ENCODE measurements at regions not wholly inside any gene's neighbourhood (a gene's known extent, or its start where the extent isn't known, plus 50 kb on each side); places are given as distances from the start of the nearest gene placed in this dataset.

DNA sequence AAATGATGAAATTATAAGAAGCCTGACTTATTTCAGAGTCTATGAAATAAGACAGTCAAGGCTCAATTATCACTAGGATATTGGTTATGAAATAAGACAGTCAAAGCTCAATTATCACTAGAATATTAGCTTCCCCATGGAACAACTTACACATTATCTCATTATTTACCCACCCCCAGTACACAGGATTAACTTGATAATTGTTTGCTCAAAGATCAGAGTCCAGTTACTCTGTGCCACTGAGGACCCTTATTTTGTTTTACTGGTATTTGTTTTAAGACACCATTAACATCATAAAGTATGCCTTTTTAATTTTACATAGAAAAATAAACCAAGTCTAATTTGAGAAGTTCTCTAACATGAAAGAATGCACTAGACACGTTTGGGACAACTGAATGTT is 225.4 kb downstream of the SI start:
- Histone ChIP-seq H3K9ac (ENCODE audit: insufficient read depth, low read length) (no peak overlapping the region), H2AFZ (ENCODE audit: low read length) (no peak overlapping the region), H3K4me2 (ENCODE audit: extremely low read depth, insufficient read depth, low read length) (no peak overlapping the region), H4K20me1 (ENCODE audit: control insufficient read depth, extremely low read depth, insufficient read depth, low read length) (no peaks in the 10 kb centered on the region), H3K27ac (ENCODE audit: insufficient read depth, low read length) (no peak overlapping the region), H3K79me2 (ENCODE audit: control insufficient read depth, insufficient read depth, low read length) (no peaks in the 10 kb centered on the region), H3K4me1 (ENCODE audit: control insufficient read depth, extremely low read depth, insufficient read depth, low read length) (no peaks in the 10 kb centered on the region), H3K4me3 (replicated peaks in 1 of 4; ENCODE audit: control extremely low read depth in 1 of 4, insufficient read depth in 1 of 4, low read depth in 3 of 4, low read length in 4 of 4) (no peak overlapping the region), H3K9me3 (ENCODE audit: control insufficient read depth, insufficient read depth, low read depth, low read length) (no peaks in the 10 kb centered on the region), H3K36me3 (ENCODE audit: control insufficient read depth, insufficient read depth, low read length) (no peaks in the 10 kb centered on the region), H3K27me3 (ENCODE audit: control insufficient read depth, insufficient read depth, low read length) (no peaks in the 10 kb centered on the region)
- no peak for DNase-seq (ENCODE audit: low read depth in 2 of 2)
- no peak for TF ChIP-seq EZH2 (IDR thresholded peaks at IDR 0.05; ENCODE audit: low read length, missing control alignments)
- TF ChIP-seq, protein P1, sequence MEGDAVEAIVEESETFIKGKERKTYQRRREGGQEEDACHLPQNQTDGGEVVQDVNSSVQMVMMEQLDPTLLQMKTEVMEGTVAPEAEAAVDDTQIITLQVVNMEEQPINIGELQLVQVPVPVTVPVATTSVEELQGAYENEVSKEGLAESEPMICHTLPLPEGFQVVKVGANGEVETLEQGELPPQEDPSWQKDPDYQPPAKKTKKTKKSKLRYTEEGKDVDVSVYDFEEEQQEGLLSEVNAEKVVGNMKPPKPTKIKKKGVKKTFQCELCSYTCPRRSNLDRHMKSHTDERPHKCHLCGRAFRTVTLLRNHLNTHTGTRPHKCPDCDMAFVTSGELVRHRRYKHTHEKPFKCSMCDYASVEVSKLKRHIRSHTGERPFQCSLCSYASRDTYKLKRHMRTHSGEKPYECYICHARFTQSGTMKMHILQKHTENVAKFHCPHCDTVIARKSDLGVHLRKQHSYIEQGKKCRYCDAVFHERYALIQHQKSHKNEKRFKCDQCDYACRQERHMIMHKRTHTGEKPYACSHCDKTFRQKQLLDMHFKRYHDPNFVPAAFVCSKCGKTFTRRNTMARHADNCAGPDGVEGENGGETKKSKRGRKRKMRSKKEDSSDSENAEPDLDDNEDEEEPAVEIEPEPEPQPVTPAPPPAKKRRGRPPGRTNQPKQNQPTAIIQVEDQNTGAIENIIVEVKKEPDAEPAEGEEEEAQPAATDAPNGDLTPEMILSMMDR (conservative IDR thresholded peaks at IDR 0.05 in 1 of 2, IDR thresholded peaks at IDR 0.05 in 1 of 2; ENCODE audit: low read depth in 1 of 2, low read length in 2 of 2): no peak

DNA sequence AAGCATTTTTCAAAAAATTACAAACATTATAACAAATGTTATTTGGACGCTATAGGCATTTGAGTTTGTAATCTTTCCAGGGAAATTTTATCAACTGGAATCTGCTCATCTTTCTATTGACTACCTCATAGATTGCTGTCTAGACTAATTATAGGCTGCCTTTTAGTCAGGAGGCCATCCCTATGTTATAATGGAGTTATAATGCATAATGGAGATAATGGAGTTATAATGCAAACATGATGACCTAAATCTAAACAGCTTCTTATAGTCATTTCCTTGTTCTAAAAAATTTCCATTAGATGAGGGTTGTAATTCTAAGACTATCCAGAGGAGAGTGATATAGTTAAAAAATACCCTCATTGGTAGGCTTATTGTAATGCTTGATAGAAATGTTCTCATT is 226.4 kb downstream of the SI start:
- H3K79me2 ChIP-seq (ENCODE audit: control insufficient read depth, insufficient read depth, low read length): no peaks in the 10 kb centered on the region
- H3K9me3 ChIP-seq (ENCODE audit: control insufficient read depth, insufficient read depth, low read depth, low read length): no peaks in the 10 kb centered on the region
- H2AFZ ChIP-seq (ENCODE audit: low read length): no peak overlapping the region
- no peak overlapping the region for H3K9ac ChIP-seq (ENCODE audit: insufficient read depth, low read length)
- DNase-seq (ENCODE audit: low read depth in 2 of 2): no peak
- no peak for TF ChIP-seq EZH2 (IDR thresholded peaks at IDR 0.05; ENCODE audit: low read length, missing control alignments)
- TF ChIP-seq, protein P1 (conservative IDR thresholded peaks at IDR 0.05 in 1 of 2, IDR thresholded peaks at IDR 0.05 in 1 of 2; ENCODE audit: low read depth in 1 of 2, low read length in 2 of 2): no peak
- H4K20me1 ChIP-seq (ENCODE audit: control insufficient read depth, extremely low read depth, insufficient read depth, low read length): no peaks in the 10 kb centered on the region
- no peaks in the 10 kb centered on the region for H3K27me3 ChIP-seq (ENCODE audit: control insufficient read depth, insufficient read depth, low read length)
- H3K4me3 ChIP-seq (replicated peaks in 1 of 4; ENCODE audit: control extremely low read depth in 1 of 4, insufficient read depth in 1 of 4, low read depth in 3 of 4, low read length in 4 of 4): no peak overlapping the region
- H3K36me3 ChIP-seq (ENCODE audit: control insufficient read depth, insufficient read depth, low read length): no peaks in the 10 kb centered on the region
- no peak overlapping the region for H3K27ac ChIP-seq (ENCODE audit: insufficient read depth, low read length)
- no peak overlapping the region for H3K4me2 ChIP-seq (ENCODE audit: extremely low read depth, insufficient read depth, low read length)
- H3K4me1 ChIP-seq (ENCODE audit: control insufficient read depth, extremely low read depth, insufficient read depth, low read length): no peaks in the 10 kb centered on the region

DNA sequence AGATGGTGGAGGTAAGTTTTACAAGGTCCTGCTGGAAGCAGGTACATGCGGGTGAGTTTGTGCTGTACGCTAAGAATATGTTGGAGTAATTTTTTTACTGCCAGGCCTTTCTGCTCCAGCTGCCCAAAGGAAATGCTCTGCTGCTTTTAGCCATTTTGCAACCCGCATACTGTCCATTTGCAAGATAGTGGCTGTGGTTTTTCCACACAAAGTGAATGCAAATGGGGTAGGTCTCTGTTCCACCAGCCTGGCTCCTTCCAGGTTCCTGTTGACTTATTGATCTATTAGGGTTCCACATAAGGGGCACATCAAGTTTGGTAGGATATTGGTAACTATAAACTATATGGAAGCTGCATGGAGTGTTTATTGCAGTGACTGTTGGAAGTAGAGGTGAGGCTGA is 227.1 kb downstream of the SI start:
- no peak overlapping the region for H3K4me3 ChIP-seq (replicated peaks in 1 of 4; ENCODE audit: control extremely low read depth in 1 of 4, insufficient read depth in 1 of 4, low read depth in 3 of 4, low read length in 4 of 4)
- no peaks in the 10 kb centered on the region for H3K9me3 ChIP-seq (ENCODE audit: control insufficient read depth, insufficient read depth, low read depth, low read length)
- H3K36me3 ChIP-seq (ENCODE audit: control insufficient read depth, insufficient read depth, low read length): no peaks in the 10 kb centered on the region
- no peaks in the 10 kb centered on the region for H3K79me2 ChIP-seq (ENCODE audit: control insufficient read depth, insufficient read depth, low read length)
- H3K4me1 ChIP-seq (ENCODE audit: control insufficient read depth, extremely low read depth, insufficient read depth, low read length): no peaks in the 10 kb centered on the region
- no peak overlapping the region for H2AFZ ChIP-seq (ENCODE audit: low read length)
- no peak for DNase-seq (ENCODE audit: low read depth in 2 of 2)
- no peaks in the 10 kb centered on the region for H3K27me3 ChIP-seq (ENCODE audit: control insufficient read depth, insufficient read depth, low read length)
- H3K27ac ChIP-seq (ENCODE audit: insufficient read depth, low read length): no peak overlapping the region
- H3K4me2 ChIP-seq (ENCODE audit: extremely low read depth, insufficient read depth, low read length): no peak overlapping the region
- H4K20me1 ChIP-seq (ENCODE audit: control insufficient read depth, extremely low read depth, insufficient read depth, low read length): no peaks in the 10 kb centered on the region
- TF ChIP-seq EZH2 (IDR thresholded peaks at IDR 0.05; ENCODE audit: low read length, missing control alignments): no peak
- TF ChIP-seq, protein P1 (conservative IDR thresholded peaks at IDR 0.05 in 1 of 2, IDR thresholded peaks at IDR 0.05 in 1 of 2; ENCODE audit: low read depth in 1 of 2, low read length in 2 of 2): no peak
- no peak overlapping the region for H3K9ac ChIP-seq (ENCODE audit: insufficient read depth, low read length)
